GM18505 (cell line): ENCODE measurements at regions not wholly inside any gene's neighbourhood (a gene's known extent, or its start where the extent isn't known, plus 50 kb on each side); places are given as distances from the start of the nearest gene placed in this dataset.

ENCODE experiments used
- ATAC-seq: cut with Tn5 transposase; IDR thresholded peaks from one replicate; pipeline ENCODE4 v1.9.1; 2021; ENCODE audit not compliant: unreplicated experiment
- POLR2A ChIP-seq: IDR thresholded peaks from 4 replicates; pipeline ENCODE4 v1.6.1; 2011; ENCODE audit warnings: borderline replicate concordance; ENCODE audit not compliant: insufficient read depth, insufficient read length; ENCODE audit errors: extremely low read depth

DNA sequence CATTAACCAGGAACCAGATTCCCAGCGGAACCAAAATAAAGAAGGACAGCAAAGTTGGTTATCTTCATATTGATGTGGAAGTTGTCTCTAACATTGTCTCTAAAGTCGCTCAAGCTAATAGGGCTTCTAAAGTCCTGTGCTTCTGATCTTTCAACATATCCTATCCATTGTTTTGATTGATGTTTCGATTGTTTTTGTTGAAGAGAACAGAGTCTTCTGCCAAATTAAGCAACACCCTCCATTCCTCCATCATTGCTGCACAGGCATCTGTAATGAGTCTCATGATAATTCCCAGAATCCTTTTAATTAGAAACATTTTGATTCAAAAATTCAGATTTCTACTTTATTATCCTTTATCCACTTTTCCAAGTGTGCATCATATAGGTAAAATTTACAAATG lies 71.6 kb upstream of the AVPR1A start:
- ATAC-seq = no peak
- no peak for TF ChIP-seq POLR2A

DNA sequence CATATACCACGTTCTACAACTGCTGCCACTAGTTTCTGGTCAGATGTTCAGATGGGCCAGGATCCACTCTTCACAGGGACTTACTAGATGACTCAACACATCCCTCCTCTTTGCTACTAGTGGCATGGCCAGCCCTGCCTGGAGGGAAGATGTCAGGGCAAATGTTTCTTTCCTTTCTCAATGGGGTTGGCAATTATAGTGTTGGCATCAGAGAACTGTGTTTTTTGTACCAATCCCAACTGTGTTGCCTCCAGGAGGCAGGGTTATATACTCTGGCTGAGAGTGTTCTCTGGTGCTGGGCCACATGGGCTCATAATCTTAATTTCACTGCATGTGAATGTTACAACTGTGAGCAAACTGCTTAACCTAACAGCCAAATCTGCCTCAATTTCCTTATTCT lies 69.9 kb upstream of the AVPR1A start:
- TF ChIP-seq POLR2A = no peak
- ATAC-seq = no peak

DNA sequence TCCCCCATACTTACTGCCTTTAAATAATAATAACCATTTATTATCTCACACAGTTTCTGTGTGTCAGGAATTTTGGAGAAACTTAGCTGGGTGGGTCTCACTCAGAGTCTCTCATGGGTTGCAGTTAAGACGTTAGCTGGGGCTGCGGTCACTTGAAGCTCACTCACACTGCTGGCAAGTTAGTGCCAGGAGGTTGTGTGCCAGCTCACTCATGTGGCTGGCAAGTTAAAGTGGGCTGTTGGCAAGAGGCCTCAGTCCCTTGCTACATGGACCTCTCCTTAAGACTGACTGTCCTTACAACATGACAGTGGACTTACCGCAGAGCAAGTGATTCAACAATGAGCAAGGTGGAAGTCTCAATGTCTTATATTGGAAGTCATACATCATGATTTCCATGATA lies 61.3 kb upstream of the AVPR1A start:
- TF ChIP-seq POLR2A = no peak
- ATAC-seq = no peak

DNA sequence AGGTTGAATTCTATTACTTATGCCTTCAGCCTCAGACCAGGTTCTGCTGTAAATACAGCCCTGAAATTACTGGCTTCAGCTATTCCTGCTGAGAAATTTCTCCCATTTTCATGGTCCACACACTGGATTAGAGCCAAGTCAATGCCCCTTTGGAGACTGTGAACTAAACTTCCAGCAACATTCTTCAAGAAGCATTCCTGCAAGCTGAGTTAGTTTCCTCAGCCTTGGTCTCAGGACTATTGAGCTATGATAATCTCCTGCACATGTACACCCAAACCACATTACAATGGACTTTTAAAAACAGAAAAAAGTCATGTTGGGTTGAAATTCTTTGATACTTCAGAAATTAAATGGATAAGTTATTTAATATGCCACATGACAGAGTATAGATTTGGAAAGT lies 58.0 kb upstream of the AVPR1A start:
- no peak for ATAC-seq
- no peak for TF ChIP-seq POLR2A

DNA sequence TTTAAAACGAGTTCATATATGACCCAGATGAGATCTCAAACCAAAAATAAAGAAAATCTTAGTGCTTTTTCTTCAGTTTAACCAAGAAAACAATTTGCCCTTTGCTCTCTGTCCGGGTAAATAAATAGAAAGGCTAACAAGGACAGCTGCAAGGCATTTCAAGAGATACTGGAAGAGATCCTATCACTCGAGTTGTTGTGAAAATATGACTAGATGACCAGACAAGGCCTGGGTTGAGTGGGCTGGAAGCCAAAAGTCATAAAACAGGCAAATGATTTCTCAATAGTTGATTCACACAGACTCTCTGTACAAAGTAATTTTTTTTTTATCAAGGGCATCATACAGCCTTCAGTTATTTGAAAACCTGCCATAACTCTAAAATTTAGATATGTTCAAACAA lies 55.9 kb upstream of the AVPR1A start:
- no peak for ATAC-seq
- TF ChIP-seq POLR2A = no peak

DNA sequence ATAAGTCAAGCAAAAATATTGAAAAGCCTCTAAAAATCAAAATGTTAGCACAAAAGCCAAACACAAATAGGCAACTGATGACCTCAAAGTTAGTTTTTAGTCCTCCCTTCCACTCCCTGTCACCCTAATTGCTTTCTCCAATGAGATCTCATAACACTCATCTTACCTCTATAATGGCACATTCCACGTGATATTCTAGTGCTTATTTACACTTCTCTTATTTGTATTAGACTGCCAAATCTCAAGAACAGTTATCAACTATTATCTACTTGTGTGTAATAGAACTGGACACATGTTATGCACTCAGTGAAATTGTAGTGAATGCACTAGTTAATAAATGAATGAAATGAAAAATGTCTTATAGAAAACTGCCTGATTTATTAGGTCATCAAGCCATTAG lies 55.5 kb upstream of the AVPR1A start:
- TF ChIP-seq POLR2A = no peak
- ATAC-seq = no peak
